ENCODE measurements at regions not wholly inside any gene's neighbourhood (a gene's known extent, or its start where the extent isn't known, plus 50 kb on each side); places are given as distances from the start of the nearest gene placed in this dataset.

DNA sequence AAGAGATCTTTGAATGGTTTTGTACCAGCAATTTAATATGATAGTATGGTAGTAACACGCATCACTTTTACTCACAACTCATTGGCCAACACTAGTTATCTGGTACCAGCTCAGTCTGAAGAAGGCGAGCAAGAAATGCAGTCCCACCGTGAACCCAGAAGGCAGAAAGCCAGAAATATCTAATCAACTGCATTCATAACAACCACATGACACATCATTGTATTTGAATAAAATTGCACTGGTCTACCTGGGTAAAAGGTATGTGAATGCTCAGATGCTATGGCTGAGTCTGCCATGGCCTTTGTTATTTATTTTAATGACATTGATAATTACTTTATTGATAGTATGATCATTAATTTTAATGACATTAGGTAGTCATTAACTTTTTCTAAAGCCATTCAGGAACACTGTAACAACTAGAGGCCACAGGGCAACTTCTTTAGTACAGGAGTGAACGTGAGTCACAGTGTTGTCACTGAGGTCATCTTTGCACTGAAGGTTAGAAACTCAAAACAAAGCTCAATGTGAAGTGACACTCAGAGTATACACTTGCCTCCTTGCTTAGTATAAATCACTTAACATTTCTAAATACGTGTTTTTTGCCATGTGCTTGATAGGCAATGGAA lies 475.6 kb upstream of the TNP1 start (continued):
- TF ChIP-seq ATF1 (CRISPR knock-in tag; IDR thresholded peaks at IDR 0.05) (0 out of 2 replicates have a peak, but pooled peaks have one; percentile 38), CREB1 (IDR thresholded peaks at IDR 0.05) (peak; percentile 65; the same call in 1 of the 2 replicates), CREB1 (CRISPR knock-in tag; IDR thresholded peaks at IDR 0.05) (no peak), FOSL1 (CRISPR knock-in tag; IDR thresholded peaks at IDR 0.05; ENCODE audit: borderline replicate concordance) (peak; percentile 39; the same call in 1 of the 2 replicates), ELF3 (CRISPR knock-in tag; IDR thresholded peaks at IDR 0.05) (0 out of 2 replicates have a peak, but pooled peaks have one; percentile 26), ZNF792 (CRISPR knock-in tag; IDR thresholded peaks at IDR 0.05) (0 out of 2 replicates have a peak, but pooled peaks have one; percentile 25), KLF13 (CRISPR knock-in tag; IDR thresholded peaks at IDR 0.05) (no peak), SOX5 (CRISPR knock-in tag; IDR thresholded peaks at IDR 0.05; ENCODE audit: borderline replicate concordance) (peak; percentile 79), EP300 (IDR thresholded peaks at IDR 0.05; ENCODE audit: low read depth in 2 of 2, low read length in 2 of 2) (peak in 1 of 2 experiments; percentile 23; a peak in 1 of 4 replicates), EP300 (CRISPR knock-in tag; IDR thresholded peaks at IDR 0.05; ENCODE audit: borderline replicate concordance) (no peak), ZSCAN31 (CRISPR knock-in tag; IDR thresholded peaks at IDR 0.05; ENCODE audit: low read depth) (no peak), HOMEZ (CRISPR knock-in tag; IDR thresholded peaks at IDR 0.05; ENCODE audit: low read depth) (peak; percentile 35; the same call in 1 of the 2 replicates), XRCC5 (optimal IDR thresholded peaks at IDR 0.05; ENCODE audit: low read length) (peak; percentile 27), SOX13 (IDR thresholded peaks at IDR 0.05) (no peak), SOX13 (CRISPR knock-in tag; conservative IDR thresholded peaks at IDR 0.05 in 1 of 2, IDR thresholded peaks at IDR 0.05 in 1 of 2) (peak in 1 of 2 experiments; percentile 62; a peak in 2 of 4 replicates), ZNF850 (CRISPR knock-in tag; conservative IDR thresholded peaks at IDR 0.05) (no peak), ZNF672 (CRISPR knock-in tag; IDR thresholded peaks at IDR 0.05) (no peak), HMG20A (CRISPR knock-in tag; IDR thresholded peaks at IDR 0.05; ENCODE audit: borderline replicate concordance) (peak; percentile 57; the same call in 1 of the 2 replicates), FOXA3 (CRISPR knock-in tag; IDR thresholded peaks at IDR 0.05) (peak; percentile 44), RXRB (CRISPR knock-in tag; IDR thresholded peaks at IDR 0.05; ENCODE audit: borderline replicate concordance) (peak; percentile 55; the same call in 1 of the 2 replicates), ZMAT5 (CRISPR knock-in tag; IDR thresholded peaks at IDR 0.05; ENCODE audit: borderline replicate concordance, low read depth) (no peak), FOXP1 (IDR thresholded peaks at IDR 0.05) (no peak), FOXP1 (CRISPR knock-in tag; IDR thresholded peaks at IDR 0.05) (peak; percentile 73), NR2F6 (IDR thresholded peaks at IDR 0.05) (peak; percentile 55; the same call in 1 of the 2 replicates), NR2F6 (CRISPR knock-in tag; IDR thresholded peaks at IDR 0.05) (peak; percentile 64; the same call in 1 of the 2 replicates), HDAC2 (CRISPR knock-in tag; IDR thresholded peaks at IDR 0.05) (0 out of 2 replicates have a peak, but pooled peaks have one; percentile 40), PITX1 (CRISPR knock-in tag; IDR thresholded peaks at IDR 0.05) (no peak)
- TF ChIP-seq, protein P1, sequence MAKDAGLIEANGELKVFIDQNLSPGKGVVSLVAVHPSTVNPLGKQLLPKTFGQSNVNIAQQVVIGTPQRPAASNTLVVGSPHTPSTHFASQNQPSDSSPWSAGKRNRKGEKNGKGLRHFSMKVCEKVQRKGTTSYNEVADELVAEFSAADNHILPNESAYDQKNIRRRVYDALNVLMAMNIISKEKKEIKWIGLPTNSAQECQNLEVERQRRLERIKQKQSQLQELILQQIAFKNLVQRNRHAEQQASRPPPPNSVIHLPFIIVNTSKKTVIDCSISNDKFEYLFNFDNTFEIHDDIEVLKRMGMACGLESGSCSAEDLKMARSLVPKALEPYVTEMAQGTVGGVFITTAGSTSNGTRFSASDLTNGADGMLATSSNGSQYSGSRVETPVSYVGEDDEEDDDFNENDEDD (CRISPR knock-in tag; IDR thresholded peaks at IDR 0.05; ENCODE audit: borderline replicate concordance) = no peak
- TF ChIP-seq, protein P2, sequence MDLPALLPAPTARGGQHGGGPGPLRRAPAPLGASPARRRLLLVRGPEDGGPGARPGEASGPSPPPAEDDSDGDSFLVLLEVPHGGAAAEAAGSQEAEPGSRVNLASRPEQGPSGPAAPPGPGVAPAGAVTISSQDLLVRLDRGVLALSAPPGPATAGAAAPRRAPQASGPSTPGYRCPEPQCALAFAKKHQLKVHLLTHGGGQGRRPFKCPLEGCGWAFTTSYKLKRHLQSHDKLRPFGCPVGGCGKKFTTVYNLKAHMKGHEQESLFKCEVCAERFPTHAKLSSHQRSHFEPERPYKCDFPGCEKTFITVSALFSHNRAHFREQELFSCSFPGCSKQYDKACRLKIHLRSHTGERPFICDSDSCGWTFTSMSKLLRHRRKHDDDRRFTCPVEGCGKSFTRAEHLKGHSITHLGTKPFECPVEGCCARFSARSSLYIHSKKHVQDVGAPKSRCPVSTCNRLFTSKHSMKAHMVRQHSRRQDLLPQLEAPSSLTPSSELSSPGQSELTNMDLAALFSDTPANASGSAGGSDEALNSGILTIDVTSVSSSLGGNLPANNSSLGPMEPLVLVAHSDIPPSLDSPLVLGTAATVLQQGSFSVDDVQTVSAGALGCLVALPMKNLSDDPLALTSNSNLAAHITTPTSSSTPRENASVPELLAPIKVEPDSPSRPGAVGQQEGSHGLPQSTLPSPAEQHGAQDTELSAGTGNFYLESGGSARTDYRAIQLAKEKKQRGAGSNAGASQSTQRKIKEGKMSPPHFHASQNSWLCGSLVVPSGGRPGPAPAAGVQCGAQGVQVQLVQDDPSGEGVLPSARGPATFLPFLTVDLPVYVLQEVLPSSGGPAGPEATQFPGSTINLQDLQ (CRISPR knock-in tag; IDR thresholded peaks at IDR 0.05) = no peak
